ENCODE measurements at regions not wholly inside any gene's neighbourhood (a gene's known extent, or its start where the extent isn't known, plus 50 kb on each side); places are given as distances from the start of the nearest gene placed in this dataset.

GRCh38 chr21:32173121-32173724 is 105.6 kb downstream of the MIS18A start:
- TF ChIP-seq RAD21 (conservative IDR thresholded peaks at IDR 0.05 in 1 of 2, IDR thresholded peaks at IDR 0.05 in 1 of 2) = no peak
- TF ChIP-seq POLR2A (IDR thresholded peaks at IDR 0.05; ENCODE audit: low read length) = no peak
- TF ChIP-seq TP53 (CRISPR knock-in tag; IDR thresholded peaks at IDR 0.05) = no peak

Data from A549 (cell line).